ENCODE measurements at regions not wholly inside any gene's neighbourhood (a gene's known extent, or its start where the extent isn't known, plus 50 kb on each side); places are given as distances from the start of the nearest gene placed in this dataset.

DNA sequence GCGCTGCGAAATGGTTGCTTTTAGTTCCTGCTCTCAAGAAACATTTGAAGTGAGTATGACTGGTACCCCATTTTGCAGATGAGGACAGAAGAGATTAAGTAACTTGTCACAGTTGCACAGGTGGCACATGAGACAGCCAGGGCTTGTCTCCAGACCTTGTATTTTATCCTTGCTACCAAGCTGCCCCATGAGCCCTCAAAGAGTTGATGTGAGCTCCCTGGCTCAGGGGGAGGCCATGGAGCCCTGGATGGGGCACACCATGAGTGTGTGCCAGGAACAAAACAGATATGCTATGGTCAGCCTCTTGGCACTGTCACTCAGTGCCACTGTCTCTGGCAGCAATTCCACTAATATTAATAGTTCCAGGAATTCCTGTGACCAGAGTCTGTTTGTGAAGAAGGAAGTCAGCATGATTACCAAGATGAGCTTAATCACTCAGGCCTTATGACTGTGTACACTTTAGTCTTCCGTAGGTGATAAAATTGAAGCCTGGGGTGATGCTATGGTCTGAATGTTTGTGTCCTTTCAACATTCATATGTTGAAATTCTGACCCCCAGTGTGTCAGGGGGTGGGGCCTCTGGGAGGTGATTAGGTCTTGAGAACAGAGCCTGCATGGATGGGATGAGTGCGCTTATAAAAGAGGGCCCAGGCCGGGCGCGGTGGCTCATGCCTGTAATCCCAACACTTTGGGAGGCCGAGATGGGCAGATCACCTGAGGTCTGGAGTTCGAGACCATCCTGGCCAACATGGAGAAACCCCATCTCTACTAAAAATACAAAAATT, 806.8 kb downstream of the AACS start:
- no peak overlapping the region for H3K4me3 ChIP-seq (replicated peaks; ENCODE audit: low read depth, low read length)
- H3K36me3 ChIP-seq (ENCODE audit: control insufficient read depth, insufficient read depth, low read length), result no peaks in the 10 kb centered on the region
- H3K27me3 ChIP-seq (replicated peaks; ENCODE audit: control insufficient read depth, insufficient read depth, low read length), result no peaks in the 10 kb centered on the region
- TF ChIP-seq, protein P1, sequence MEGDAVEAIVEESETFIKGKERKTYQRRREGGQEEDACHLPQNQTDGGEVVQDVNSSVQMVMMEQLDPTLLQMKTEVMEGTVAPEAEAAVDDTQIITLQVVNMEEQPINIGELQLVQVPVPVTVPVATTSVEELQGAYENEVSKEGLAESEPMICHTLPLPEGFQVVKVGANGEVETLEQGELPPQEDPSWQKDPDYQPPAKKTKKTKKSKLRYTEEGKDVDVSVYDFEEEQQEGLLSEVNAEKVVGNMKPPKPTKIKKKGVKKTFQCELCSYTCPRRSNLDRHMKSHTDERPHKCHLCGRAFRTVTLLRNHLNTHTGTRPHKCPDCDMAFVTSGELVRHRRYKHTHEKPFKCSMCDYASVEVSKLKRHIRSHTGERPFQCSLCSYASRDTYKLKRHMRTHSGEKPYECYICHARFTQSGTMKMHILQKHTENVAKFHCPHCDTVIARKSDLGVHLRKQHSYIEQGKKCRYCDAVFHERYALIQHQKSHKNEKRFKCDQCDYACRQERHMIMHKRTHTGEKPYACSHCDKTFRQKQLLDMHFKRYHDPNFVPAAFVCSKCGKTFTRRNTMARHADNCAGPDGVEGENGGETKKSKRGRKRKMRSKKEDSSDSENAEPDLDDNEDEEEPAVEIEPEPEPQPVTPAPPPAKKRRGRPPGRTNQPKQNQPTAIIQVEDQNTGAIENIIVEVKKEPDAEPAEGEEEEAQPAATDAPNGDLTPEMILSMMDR (IDR thresholded peaks at IDR 0.05; ENCODE audit: insufficient read depth, low read length, poor library complexity, severe bottlenecking), result no peak
- no peak for DNase-seq (ENCODE audit: extremely low read depth, insufficient read length)

DNA sequence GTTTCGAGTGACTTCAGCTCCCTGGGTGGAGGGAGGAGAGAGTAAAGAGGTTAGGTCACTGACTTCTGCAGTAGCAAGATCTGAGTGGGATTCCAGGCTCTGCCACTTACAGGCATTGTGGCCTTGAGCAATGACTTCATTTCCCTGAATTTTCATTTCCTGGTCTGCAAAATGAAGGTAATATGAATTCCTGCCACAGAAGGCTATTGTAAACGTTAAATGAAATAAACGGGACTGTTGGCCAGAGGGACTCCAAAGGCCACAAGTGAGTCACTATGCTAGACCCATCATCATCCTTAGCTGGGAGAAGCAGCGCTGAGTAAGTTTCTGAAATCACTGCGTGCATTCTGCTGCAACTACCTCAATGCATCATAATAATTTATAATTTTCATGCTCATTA, 807.8 kb downstream of the AACS start:
- no peak for DNase-seq (ENCODE audit: extremely low read depth, insufficient read length)
- TF ChIP-seq, protein P1 (IDR thresholded peaks at IDR 0.05; ENCODE audit: insufficient read depth, low read length, poor library complexity, severe bottlenecking), result no peak
- no peak overlapping the region for H3K4me3 ChIP-seq (replicated peaks; ENCODE audit: low read depth, low read length)
- H3K27me3 ChIP-seq (replicated peaks; ENCODE audit: control insufficient read depth, insufficient read depth, low read length), result no peaks in the 10 kb centered on the region
- H3K36me3 ChIP-seq (ENCODE audit: control insufficient read depth, insufficient read depth, low read length), result no peaks in the 10 kb centered on the region

DNA sequence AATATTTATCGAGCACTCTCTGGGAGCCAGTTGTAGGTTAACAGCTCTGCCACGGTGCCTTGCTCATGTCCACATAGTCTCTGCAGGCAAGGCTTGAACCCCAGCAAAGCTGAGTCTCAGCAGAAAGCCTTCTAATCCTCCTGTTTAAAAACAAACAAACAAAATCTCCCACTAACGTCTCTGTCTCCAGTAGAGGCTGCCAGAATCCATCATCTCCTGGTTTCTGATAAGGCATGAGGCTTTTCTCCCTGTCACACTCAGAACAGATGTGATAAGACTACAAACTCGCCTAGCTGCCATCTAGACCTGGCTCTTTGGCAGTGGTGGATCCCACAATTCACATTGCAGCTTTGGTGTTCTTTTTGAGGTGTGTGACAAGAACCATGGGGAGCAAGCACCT, 813.2 kb downstream of the AACS start:
- no peaks in the 10 kb centered on the region for H3K36me3 ChIP-seq (ENCODE audit: control insufficient read depth, insufficient read depth, low read length)
- TF ChIP-seq, protein P1 (IDR thresholded peaks at IDR 0.05; ENCODE audit: insufficient read depth, low read length, poor library complexity, severe bottlenecking), result no peak
- no peak overlapping the region for H3K4me3 ChIP-seq (replicated peaks; ENCODE audit: low read depth, low read length)
- H3K27me3 ChIP-seq (replicated peaks; ENCODE audit: control insufficient read depth, insufficient read depth, low read length), result no peaks in the 10 kb centered on the region
- no peak for DNase-seq (ENCODE audit: extremely low read depth, insufficient read length)

DNA sequence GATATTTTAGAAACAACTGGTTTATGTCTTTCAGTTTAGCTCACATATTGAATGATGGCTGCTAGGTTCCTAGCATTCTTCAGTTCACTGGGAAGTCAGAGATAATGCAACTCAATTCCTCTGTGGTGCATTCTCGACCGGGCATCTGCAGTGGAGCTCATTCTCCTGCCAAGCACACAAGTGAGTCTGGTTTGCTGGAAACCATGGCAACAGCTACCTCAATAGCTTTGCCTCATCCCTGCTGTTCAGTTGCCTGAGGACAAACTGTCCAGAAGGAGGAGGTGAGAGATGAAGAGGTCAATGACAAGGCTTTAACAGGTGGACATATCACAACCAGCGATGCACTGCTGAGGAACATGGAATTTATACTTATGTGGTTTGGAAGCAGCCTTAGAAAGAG, 816.9 kb downstream of the AACS start:
- DNase-seq (ENCODE audit: extremely low read depth, insufficient read length), result no peak
- H3K36me3 ChIP-seq (ENCODE audit: control insufficient read depth, insufficient read depth, low read length), result no peaks in the 10 kb centered on the region
- H3K27me3 ChIP-seq (replicated peaks; ENCODE audit: control insufficient read depth, insufficient read depth, low read length), result no peaks in the 10 kb centered on the region
- TF ChIP-seq, protein P1 (IDR thresholded peaks at IDR 0.05; ENCODE audit: insufficient read depth, low read length, poor library complexity, severe bottlenecking), result no peak
- no peak overlapping the region for H3K4me3 ChIP-seq (replicated peaks; ENCODE audit: low read depth, low read length)

DNA sequence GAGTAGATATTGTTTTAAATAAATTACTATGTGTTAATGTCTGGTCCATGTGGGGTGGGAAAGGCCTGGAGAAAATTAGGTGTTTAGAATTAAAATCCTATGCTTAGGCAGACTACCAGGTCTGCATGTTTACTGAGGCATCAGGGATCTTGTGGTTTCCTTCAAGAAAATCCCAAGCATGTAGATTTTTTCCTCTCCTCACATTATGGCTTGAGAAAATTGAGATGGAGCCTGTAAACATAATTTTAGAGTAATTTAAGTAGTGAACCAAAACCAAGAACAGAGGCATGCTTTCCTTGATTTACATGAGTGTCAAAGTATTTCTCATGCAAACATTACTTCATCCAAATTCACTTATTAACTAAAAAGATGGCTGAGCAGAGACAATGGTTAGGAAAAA, 823.7 kb downstream of the AACS start:
- Histone ChIP-seq H3K4me3 (replicated peaks; ENCODE audit: low read depth, low read length) (no peak overlapping the region), H3K27me3 (replicated peaks; ENCODE audit: control insufficient read depth, insufficient read depth, low read length) (no peaks in the 10 kb centered on the region), H3K36me3 (ENCODE audit: control insufficient read depth, insufficient read depth, low read length) (no peaks in the 10 kb centered on the region)
- TF ChIP-seq, protein P1 (IDR thresholded peaks at IDR 0.05; ENCODE audit: insufficient read depth, low read length, poor library complexity, severe bottlenecking), result no peak
- DNase-seq (ENCODE audit: extremely low read depth, insufficient read length), result no peak

All from GM06990 (cell line).